ENCODE measurements at regions not wholly inside any gene's neighbourhood (a gene's known extent, or its start where the extent isn't known, plus 50 kb on each side); places are given as distances from the start of the nearest gene placed in this dataset.

DNA sequence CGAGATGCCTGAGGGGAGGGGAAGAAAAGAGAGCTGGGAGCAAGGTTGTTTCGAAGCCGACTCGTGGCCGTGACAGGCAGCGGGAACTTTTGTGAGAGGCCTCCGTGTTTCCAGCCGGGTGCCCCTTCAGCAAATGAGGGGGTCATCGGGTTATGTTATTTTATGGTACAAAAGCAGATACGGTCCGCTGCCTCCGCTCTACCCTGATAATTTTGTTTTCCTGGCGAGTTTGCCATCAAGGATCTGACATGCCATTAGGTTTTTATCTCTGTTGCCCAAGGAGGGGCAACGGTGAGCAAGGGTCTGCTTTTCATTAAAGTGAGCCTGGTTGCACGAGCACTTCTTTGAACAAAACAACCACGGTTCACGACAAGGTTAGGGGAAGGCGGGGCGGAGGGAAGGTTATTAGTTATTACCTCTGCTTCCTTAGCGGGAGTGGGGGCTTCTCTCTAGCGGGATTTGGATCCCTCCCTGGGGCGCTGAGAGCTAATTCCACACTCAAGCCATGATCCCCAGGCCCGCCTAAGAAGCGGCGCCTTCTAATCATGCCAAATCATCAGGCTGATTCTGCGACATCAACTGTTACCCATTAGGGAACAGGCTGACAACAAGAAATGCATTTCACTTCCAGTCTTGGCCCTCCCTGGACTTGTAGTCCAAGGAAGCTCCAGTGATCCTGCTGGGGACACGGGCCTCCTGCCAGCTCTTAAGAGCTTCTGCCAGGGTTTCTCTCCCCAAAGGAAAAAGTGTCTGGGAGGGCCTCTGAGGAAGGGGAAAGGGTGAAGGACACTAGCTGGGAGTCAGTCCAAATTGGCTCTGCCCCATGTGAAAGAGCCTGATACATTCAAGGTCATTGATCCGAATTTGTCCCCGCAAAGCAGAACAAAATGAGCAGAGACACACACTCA is 617.7 kb downstream of the MID1IP1 start:
- Histone ChIP-seq H3K9me1 (ENCODE audit: control insufficient read depth, extremely low read depth, insufficient read depth, low read length) (no peaks in the 10 kb centered on the region), H4K20me1 (ENCODE audit: control insufficient read depth, extremely low read depth, insufficient read depth, low read length) (no peaks in the 10 kb centered on the region), H3K9me3 (ENCODE audit: control insufficient read depth, low read depth, low read length) (peaks cover 2% of the 10 kb centered on the region), H3K9ac (ENCODE audit: control insufficient read depth, extremely low read depth, insufficient read depth, low read length) (no peak overlapping the region), H3K27me3 (ENCODE audit: control insufficient read depth, extremely low read depth, insufficient read depth, low read length) (no peaks in the 10 kb centered on the region), H3K27ac (ENCODE audit: control insufficient read depth, insufficient read depth, low read length) (no peak overlapping the region), H3K4me2 (ENCODE audit: control insufficient read depth, extremely low read depth, insufficient read depth, low read depth, low read length) (no peak overlapping the region), H3K4me3 (ENCODE audit: control insufficient read depth in 2 of 3, extremely low read depth in 1 of 3, insufficient read depth in 2 of 3, low read depth in 1 of 3, low read length in 3 of 3) (no peak overlapping the region), H3K4me1 (ENCODE audit: control insufficient read depth, extremely low read depth, insufficient read depth, low read length) (no peaks in the 10 kb centered on the region), H3K36me3 (ENCODE audit: control insufficient read depth in 2 of 2, extremely low read depth in 1 of 2, insufficient read depth in 2 of 2, low read length in 2 of 2) (no peaks in the 10 kb centered on the region), H3K79me2 (ENCODE audit: control insufficient read depth, insufficient read depth, low read length) (no peaks in the 10 kb centered on the region), H2AFZ (ENCODE audit: control insufficient read depth, low read length) (no peak overlapping the region)
- FAIRE-seq, result no peak
- dilution Hi-C loops (cut with MboI; ENCODE audit: extremely low pct_ligation_motif_present, low sequenced_read_pairs), result no loop called here
- no peak for DNase-seq (ENCODE audit: low read depth, low spot score)
- TF ChIP-seq EZH2 (IDR thresholded peaks at IDR 0.05; ENCODE audit: low read length), result no peak
- TF ChIP-seq, protein P1, sequence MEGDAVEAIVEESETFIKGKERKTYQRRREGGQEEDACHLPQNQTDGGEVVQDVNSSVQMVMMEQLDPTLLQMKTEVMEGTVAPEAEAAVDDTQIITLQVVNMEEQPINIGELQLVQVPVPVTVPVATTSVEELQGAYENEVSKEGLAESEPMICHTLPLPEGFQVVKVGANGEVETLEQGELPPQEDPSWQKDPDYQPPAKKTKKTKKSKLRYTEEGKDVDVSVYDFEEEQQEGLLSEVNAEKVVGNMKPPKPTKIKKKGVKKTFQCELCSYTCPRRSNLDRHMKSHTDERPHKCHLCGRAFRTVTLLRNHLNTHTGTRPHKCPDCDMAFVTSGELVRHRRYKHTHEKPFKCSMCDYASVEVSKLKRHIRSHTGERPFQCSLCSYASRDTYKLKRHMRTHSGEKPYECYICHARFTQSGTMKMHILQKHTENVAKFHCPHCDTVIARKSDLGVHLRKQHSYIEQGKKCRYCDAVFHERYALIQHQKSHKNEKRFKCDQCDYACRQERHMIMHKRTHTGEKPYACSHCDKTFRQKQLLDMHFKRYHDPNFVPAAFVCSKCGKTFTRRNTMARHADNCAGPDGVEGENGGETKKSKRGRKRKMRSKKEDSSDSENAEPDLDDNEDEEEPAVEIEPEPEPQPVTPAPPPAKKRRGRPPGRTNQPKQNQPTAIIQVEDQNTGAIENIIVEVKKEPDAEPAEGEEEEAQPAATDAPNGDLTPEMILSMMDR (optimal IDR thresholded peaks at IDR 0.05 in 1 of 3, IDR thresholded peaks at IDR 0.05 in 1 of 3, conservative IDR thresholded peaks at IDR 0.05 in 1 of 3; ENCODE audit: extremely low read depth in 1 of 3, insufficient read depth in 2 of 3, low read length in 3 of 3), result no peak

DNA sequence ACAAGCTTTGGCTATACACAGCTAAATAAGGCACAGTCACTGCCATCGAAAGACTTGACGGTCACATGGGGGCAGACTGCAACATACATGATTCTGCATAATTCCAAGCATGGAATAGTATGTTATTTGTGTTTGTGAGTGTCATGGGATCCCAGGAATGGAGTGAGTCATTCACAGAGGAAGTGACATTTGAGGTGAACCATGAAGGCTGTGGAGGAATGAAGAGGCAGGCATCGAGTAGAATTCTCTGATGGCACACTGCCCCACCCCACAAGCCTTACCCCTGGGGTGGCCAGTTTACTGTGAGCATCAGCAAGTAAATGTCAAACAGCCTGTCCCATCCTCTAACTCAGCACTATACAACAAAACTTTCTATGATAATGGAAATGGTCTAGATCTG is 619.7 kb downstream of the MID1IP1 start:
- Histone ChIP-seq H3K79me2 (ENCODE audit: control insufficient read depth, insufficient read depth, low read length) (no peaks in the 10 kb centered on the region), H3K9ac (ENCODE audit: control insufficient read depth, extremely low read depth, insufficient read depth, low read length) (no peak overlapping the region), H3K4me3 (ENCODE audit: control insufficient read depth in 2 of 3, extremely low read depth in 1 of 3, insufficient read depth in 2 of 3, low read depth in 1 of 3, low read length in 3 of 3) (no peak overlapping the region), H2AFZ (ENCODE audit: control insufficient read depth, low read length) (no peak overlapping the region), H4K20me1 (ENCODE audit: control insufficient read depth, extremely low read depth, insufficient read depth, low read length) (no peaks in the 10 kb centered on the region), H3K4me1 (ENCODE audit: control insufficient read depth, extremely low read depth, insufficient read depth, low read length) (no peaks in the 10 kb centered on the region), H3K27ac (ENCODE audit: control insufficient read depth, insufficient read depth, low read length) (no peak overlapping the region), H3K36me3 (ENCODE audit: control insufficient read depth in 2 of 2, extremely low read depth in 1 of 2, insufficient read depth in 2 of 2, low read length in 2 of 2) (no peaks in the 10 kb centered on the region), H3K9me3 (ENCODE audit: control insufficient read depth, low read depth, low read length) (peaks cover 2% of the 10 kb centered on the region), H3K9me1 (ENCODE audit: control insufficient read depth, extremely low read depth, insufficient read depth, low read length) (no peaks in the 10 kb centered on the region), H3K4me2 (ENCODE audit: control insufficient read depth, extremely low read depth, insufficient read depth, low read depth, low read length) (no peak overlapping the region), H3K27me3 (ENCODE audit: control insufficient read depth, extremely low read depth, insufficient read depth, low read length) (no peaks in the 10 kb centered on the region)
- DNase-seq (ENCODE audit: low read depth, low spot score), result no peak
- no peak for FAIRE-seq
- TF ChIP-seq, protein P1 (optimal IDR thresholded peaks at IDR 0.05 in 1 of 3, IDR thresholded peaks at IDR 0.05 in 1 of 3, conservative IDR thresholded peaks at IDR 0.05 in 1 of 3; ENCODE audit: extremely low read depth in 1 of 3, insufficient read depth in 2 of 3, low read length in 3 of 3), result no peak
- no peak for TF ChIP-seq EZH2 (IDR thresholded peaks at IDR 0.05; ENCODE audit: low read length)
- dilution Hi-C loops (cut with MboI; ENCODE audit: extremely low pct_ligation_motif_present, low sequenced_read_pairs), result no loop called here

All from keratinocyte (primary cell).